ENCODE measurements at regions not wholly inside any gene's neighbourhood (a gene's known extent, or its start where the extent isn't known, plus 50 kb on each side); places are given as distances from the start of the nearest gene placed in this dataset.

DNA sequence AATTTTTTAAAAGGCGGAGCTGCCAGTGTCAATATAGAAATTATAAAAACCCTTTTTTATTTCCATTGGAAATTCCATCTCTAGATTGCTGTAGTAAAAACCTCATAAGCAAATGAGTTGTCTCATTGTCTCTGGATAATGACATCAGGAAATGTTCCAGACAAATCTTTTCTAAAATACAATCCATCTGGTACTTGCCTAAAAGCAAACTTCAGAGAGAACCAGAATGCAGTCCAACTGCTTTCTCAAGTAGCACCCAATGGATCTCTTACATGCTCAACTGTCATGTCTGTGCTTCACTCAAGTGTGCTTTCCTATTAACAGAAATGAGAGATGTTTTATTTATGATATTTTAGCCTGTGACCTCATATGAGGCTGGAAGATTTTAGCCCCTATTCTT, 399.6 kb upstream of the NDST3 start:
- no peak overlapping the region for H3K27ac ChIP-seq
- DNase-seq: no peak
- no peaks in the 10 kb centered on the region for H3K27me3 ChIP-seq
- in situ Hi-C loops (cut with MboI; ENCODE audit: low pct_ligation_motif_present in 1 of 4, low pct_unique_long_range_greater_than_20kb in 1 of 4, low sequenced_read_pairs in 3 of 4) (no loop called here), intact Hi-C loops (cut with DNase I; ENCODE audit: low total_unique reads) (no loop called here)
- no peak overlapping the region for H3K4me3 ChIP-seq
- 71 to 74% methylated on average over 1 of the region's 1 CpG for WGBS, 2 donors (ENCODE audit: low coverage in 1 of 2)
- no peaks in the 10 kb centered on the region for H3K9me3 ChIP-seq
- H3K36me3 ChIP-seq: no peaks in the 10 kb centered on the region
- no peaks in the 10 kb centered on the region for H3K4me1 ChIP-seq
- TF ChIP-seq POLR2AphosphoS5 (IDR thresholded peaks at IDR 0.05) (no peak), POLR2A (IDR thresholded peaks at IDR 0.05) (no peak), EP300 (IDR thresholded peaks at IDR 0.05; ENCODE audit: low read depth) (no peak)
- TF ChIP-seq, protein P1, sequence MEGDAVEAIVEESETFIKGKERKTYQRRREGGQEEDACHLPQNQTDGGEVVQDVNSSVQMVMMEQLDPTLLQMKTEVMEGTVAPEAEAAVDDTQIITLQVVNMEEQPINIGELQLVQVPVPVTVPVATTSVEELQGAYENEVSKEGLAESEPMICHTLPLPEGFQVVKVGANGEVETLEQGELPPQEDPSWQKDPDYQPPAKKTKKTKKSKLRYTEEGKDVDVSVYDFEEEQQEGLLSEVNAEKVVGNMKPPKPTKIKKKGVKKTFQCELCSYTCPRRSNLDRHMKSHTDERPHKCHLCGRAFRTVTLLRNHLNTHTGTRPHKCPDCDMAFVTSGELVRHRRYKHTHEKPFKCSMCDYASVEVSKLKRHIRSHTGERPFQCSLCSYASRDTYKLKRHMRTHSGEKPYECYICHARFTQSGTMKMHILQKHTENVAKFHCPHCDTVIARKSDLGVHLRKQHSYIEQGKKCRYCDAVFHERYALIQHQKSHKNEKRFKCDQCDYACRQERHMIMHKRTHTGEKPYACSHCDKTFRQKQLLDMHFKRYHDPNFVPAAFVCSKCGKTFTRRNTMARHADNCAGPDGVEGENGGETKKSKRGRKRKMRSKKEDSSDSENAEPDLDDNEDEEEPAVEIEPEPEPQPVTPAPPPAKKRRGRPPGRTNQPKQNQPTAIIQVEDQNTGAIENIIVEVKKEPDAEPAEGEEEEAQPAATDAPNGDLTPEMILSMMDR (IDR thresholded peaks at IDR 0.05): no peak

- in situ Hi-C loops (cut with MboI; ENCODE audit: low pct_ligation_motif_present in 1 of 4, low pct_unique_long_range_greater_than_20kb in 1 of 4, low sequenced_read_pairs in 3 of 4): no loop called here
- Histone ChIP-seq H3K4me3 (no peak overlapping the region), H3K4me1 (no peaks in the 10 kb centered on the region), H3K9me3 (no peaks in the 10 kb centered on the region), H3K36me3 (no peaks in the 10 kb centered on the region), H3K27me3 (no peaks in the 10 kb centered on the region), H3K27ac (no peak overlapping the region)
- 73% methylated on average over 1 of the region's 1 CpG; no CpG with 5 or more reads in 1 of the 2 donors for WGBS, 2 donors (ENCODE audit: low coverage in 1 of 2)
- intact Hi-C loops (cut with DNase I; ENCODE audit: low total_unique reads): no loop called here
- DNase-seq: no peak
- no peak for TF ChIP-seq EP300 (IDR thresholded peaks at IDR 0.05; ENCODE audit: low read depth)
- TF ChIP-seq, protein P1 (IDR thresholded peaks at IDR 0.05): no peak
- no peak for TF ChIP-seq POLR2A (IDR thresholded peaks at IDR 0.05)
- TF ChIP-seq POLR2AphosphoS5 (IDR thresholded peaks at IDR 0.05): no peak
Observed at GRCh38 chr4:117637347-117637746, 396.9 kb upstream of the NDST3 start.

GRCh38 chr4:117640836-117641235, 393.4 kb upstream of the NDST3 start:
- 66 to 100% methylated on average over 1 of the region's 1 CpG for WGBS, 2 donors (ENCODE audit: low coverage in 1 of 2)
- no peaks in the 10 kb centered on the region for H3K9me3 ChIP-seq
- DNase-seq: no peak

GRCh38 chr4:117641519-117641918, 392.8 kb upstream of the NDST3 start:
- in situ Hi-C loops (cut with MboI; ENCODE audit: low pct_ligation_motif_present in 1 of 4, low pct_unique_long_range_greater_than_20kb in 1 of 4, low sequenced_read_pairs in 3 of 4): no loop called here
- intact Hi-C loops (cut with DNase I; ENCODE audit: low total_unique reads): no loop called here
- no peak for DNase-seq
- no peaks in the 10 kb centered on the region for H3K4me1 ChIP-seq
- H3K27ac ChIP-seq: no peak overlapping the region
- no peaks in the 10 kb centered on the region for H3K36me3 ChIP-seq
- H3K9me3 ChIP-seq: peaks cover 0 to 5% of the 10 kb centered on the region in 2 donors
- H3K27me3 ChIP-seq: no peaks in the 10 kb centered on the region
- TF ChIP-seq POLR2AphosphoS5 (IDR thresholded peaks at IDR 0.05): no peak
- TF ChIP-seq, protein P1 (IDR thresholded peaks at IDR 0.05): no peak
- TF ChIP-seq EP300 (IDR thresholded peaks at IDR 0.05; ENCODE audit: low read depth): no peak
- TF ChIP-seq POLR2A (IDR thresholded peaks at IDR 0.05): no peak
- H3K4me3 ChIP-seq: no peak overlapping the region
- 73 to 82% methylated on average over 3 of the region's 3 CpGs for WGBS, 2 donors (ENCODE audit: low coverage in 1 of 2)

More at GRCh38 chr4:117640836-117641235, 393.4 kb upstream of the NDST3 start:
- H3K4me1 ChIP-seq: no peaks in the 10 kb centered on the region
- intact Hi-C loops (cut with DNase I; ENCODE audit: low total_unique reads): no loop called here
- in situ Hi-C loops (cut with MboI; ENCODE audit: low pct_ligation_motif_present in 1 of 4, low pct_unique_long_range_greater_than_20kb in 1 of 4, low sequenced_read_pairs in 3 of 4): no loop called here
- H3K27me3 ChIP-seq: no peaks in the 10 kb centered on the region
- H3K4me3 ChIP-seq: no peak overlapping the region
- no peak overlapping the region for H3K27ac ChIP-seq
- no peaks in the 10 kb centered on the region for H3K36me3 ChIP-seq
- TF ChIP-seq POLR2AphosphoS5 (IDR thresholded peaks at IDR 0.05): no peak
- TF ChIP-seq POLR2A (IDR thresholded peaks at IDR 0.05): no peak
- TF ChIP-seq EP300 (IDR thresholded peaks at IDR 0.05; ENCODE audit: low read depth): no peak
- TF ChIP-seq, protein P1 (IDR thresholded peaks at IDR 0.05): no peak

Data from transverse colon (tissue), 4 donors.